ENCODE measurements at regions not wholly inside any gene's neighbourhood (a gene's known extent, or its start where the extent isn't known, plus 50 kb on each side); places are given as distances from the start of the nearest gene placed in this dataset.

- ChIA-PET POLR2A (no interaction called here), CTCF (no interaction called here)
- Mint-ChIP-seq H3K4me3 (no peak overlapping the region), H3K4me1 (no peaks in the 10 kb centered on the region), H3K9me3 (peaks cover 2% of the 10 kb centered on the region), H3K36me3 (peaks cover 1% of the 10 kb centered on the region; the same call in 1 of the 2 replicates), H3K27ac (no peak overlapping the region), H3K27me3 (ENCODE audit: low read depth) (no peaks in the 10 kb centered on the region)
- DNase-seq (ENCODE audit: low spot score) (no peak), ATAC-seq (no peak)
- TF ChIP-seq PRRX2 (CRISPR knock-in tag; IDR thresholded peaks at IDR 0.05) (no peak), STAT6 (CRISPR knock-in tag; conservative IDR thresholded peaks at IDR 0.05; ENCODE audit: low read depth) (no peak)
These were observed 403.6 kb upstream of the TUSC1 start for GRCh38 chr9:26081847-26082246.

- Mint-ChIP-seq H3K36me3 (peaks cover 19% of the 10 kb centered on the region), H3K9me3 (peaks cover 29% of the 10 kb centered on the region), H3K4me1 (no peaks in the 10 kb centered on the region), H3K27ac (no peak overlapping the region), H3K27me3 (ENCODE audit: low read depth) (no peaks in the 10 kb centered on the region), H3K4me3 (no peak overlapping the region)
- ATAC-seq (no peak), DNase-seq (ENCODE audit: low spot score) (no peak)
- ChIA-PET POLR2A (no interaction called here), CTCF (no interaction called here)
- no peak for TF ChIP-seq PRRX2 (CRISPR knock-in tag; IDR thresholded peaks at IDR 0.05)
- TF ChIP-seq PRDM15 (CRISPR knock-in tag; IDR thresholded peaks at IDR 0.05) = no peak
- no peak for TF ChIP-seq ZNF532 (CRISPR knock-in tag; IDR thresholded peaks at IDR 0.05; ENCODE audit: borderline replicate concordance)
- TF ChIP-seq USF2 (CRISPR knock-in tag; IDR thresholded peaks at IDR 0.05) = no peak
- no peak for TF ChIP-seq ZNF416 (CRISPR knock-in tag; IDR thresholded peaks at IDR 0.05)
- TF ChIP-seq ZNF396 (CRISPR knock-in tag; IDR thresholded peaks at IDR 0.05; ENCODE audit: borderline replicate concordance) = no peak
- no peak for TF ChIP-seq ZNF671 (CRISPR knock-in tag; IDR thresholded peaks at IDR 0.05)
- TF ChIP-seq ARID4B (CRISPR knock-in tag; IDR thresholded peaks at IDR 0.05; ENCODE audit: borderline replicate concordance) = no peak
- TF ChIP-seq ERG (CRISPR knock-in tag; IDR thresholded peaks at IDR 0.05) = no peak
- TF ChIP-seq NR3C1 (CRISPR knock-in tag; conservative IDR thresholded peaks at IDR 0.05; ENCODE audit: low read depth) = no peak
- no peak for TF ChIP-seq USF1 (CRISPR knock-in tag; IDR thresholded peaks at IDR 0.05)
- no peak for TF ChIP-seq ZNF512 (CRISPR knock-in tag; IDR thresholded peaks at IDR 0.05; ENCODE audit: borderline replicate concordance)
These were observed 400.5 kb upstream of the TUSC1 start for GRCh38 chr9:26078706-26079105.
